NB4 (cell line): ENCODE measurements at regions not wholly inside any gene's neighbourhood (a gene's known extent, or its start where the extent isn't known, plus 50 kb on each side); places are given as distances from the start of the nearest gene placed in this dataset.

ENCODE experiments used
- POLR2A ChIP-seq: IDR thresholded peaks from 2 replicates; pipeline ENCODE4 v1.6.1; 2011; ENCODE audit warnings: mild to moderate bottlenecking; ENCODE audit not compliant: insufficient read length; ENCODE audit errors: extremely low read depth
- TF ChIP-seq, protein P1 (sequence below): IDR thresholded peaks from one replicate; pipeline ENCODE4 v1.5.1; 2012; ENCODE audit warnings: low read depth, low read length

- TF ChIP-seq, protein P1, sequence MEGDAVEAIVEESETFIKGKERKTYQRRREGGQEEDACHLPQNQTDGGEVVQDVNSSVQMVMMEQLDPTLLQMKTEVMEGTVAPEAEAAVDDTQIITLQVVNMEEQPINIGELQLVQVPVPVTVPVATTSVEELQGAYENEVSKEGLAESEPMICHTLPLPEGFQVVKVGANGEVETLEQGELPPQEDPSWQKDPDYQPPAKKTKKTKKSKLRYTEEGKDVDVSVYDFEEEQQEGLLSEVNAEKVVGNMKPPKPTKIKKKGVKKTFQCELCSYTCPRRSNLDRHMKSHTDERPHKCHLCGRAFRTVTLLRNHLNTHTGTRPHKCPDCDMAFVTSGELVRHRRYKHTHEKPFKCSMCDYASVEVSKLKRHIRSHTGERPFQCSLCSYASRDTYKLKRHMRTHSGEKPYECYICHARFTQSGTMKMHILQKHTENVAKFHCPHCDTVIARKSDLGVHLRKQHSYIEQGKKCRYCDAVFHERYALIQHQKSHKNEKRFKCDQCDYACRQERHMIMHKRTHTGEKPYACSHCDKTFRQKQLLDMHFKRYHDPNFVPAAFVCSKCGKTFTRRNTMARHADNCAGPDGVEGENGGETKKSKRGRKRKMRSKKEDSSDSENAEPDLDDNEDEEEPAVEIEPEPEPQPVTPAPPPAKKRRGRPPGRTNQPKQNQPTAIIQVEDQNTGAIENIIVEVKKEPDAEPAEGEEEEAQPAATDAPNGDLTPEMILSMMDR, result no peak
- TF ChIP-seq POLR2A, result no peak
Observed at GRCh38 chr13:44260336-44260735, 113.3 kb upstream of the SERP2 start.
